GM10266 (cell line): ENCODE measurements at regions not wholly inside any gene's neighbourhood (a gene's known extent, or its start where the extent isn't known, plus 50 kb on each side); places are given as distances from the start of the nearest gene placed in this dataset.

Experiments
- DNase-seq: peaks from one replicate; pipeline ENCODE4 v3.0.0; 2012; ENCODE audit errors: extremely low spot score
- CTCF ChIP-seq: IDR thresholded peaks from 2 replicates; pipeline ENCODE4 v1.5.1; 2012; ENCODE audit warnings: mild to moderate bottlenecking, low read depth; ENCODE audit not compliant: control insufficient read depth, insufficient read depth; ENCODE audit errors: missing control alignments

GRCh38 chr10:121131014-121131413, 279.9 kb downstream of the WDR11 start:
- no peak for TF ChIP-seq CTCF
- no peak for DNase-seq

GRCh38 chr10:121131426-121132265, 280.5 kb downstream of the WDR11 start:
- no peak for TF ChIP-seq CTCF
- no peak for DNase-seq

GRCh38 chr10:121132273-121132672, 281.1 kb downstream of the WDR11 start:
- DNase-seq: no peak
- TF ChIP-seq CTCF: no peak

GRCh38 chr10:121133901-121134300, 282.7 kb downstream of the WDR11 start:
- no peak for DNase-seq
- no peak for TF ChIP-seq CTCF

- no peak for DNase-seq
- no peak for TF ChIP-seq CTCF
Observed at GRCh38 chr10:121134711-121135110, 283.5 kb downstream of the WDR11 start.

- TF ChIP-seq CTCF: no peak
Observed at GRCh38 chr10:121135512-121135911, 284.4 kb downstream of the WDR11 start.

GRCh38 chr10:121137533-121137932, 286.4 kb downstream of the WDR11 start:
- no peak for TF ChIP-seq CTCF
- no peak for DNase-seq

More at GRCh38 chr10:121135512-121135911, 284.4 kb downstream of the WDR11 start:
- no peak for DNase-seq
